CMK (cell line): ENCODE measurements at regions not wholly inside any gene's neighbourhood (a gene's known extent, or its start where the extent isn't known, plus 50 kb on each side); places are given as distances from the start of the nearest gene placed in this dataset.
"Not testable (repeated sequence)": the region's sequence is repeated elsewhere in the genome, so short reads cannot be mapped to it uniquely, and the experiment has no call there.

Experiments used
- DNase-seq: peaks from one replicate; pipeline ENCODE4 v3.0.0-alpha.2; 2010; ENCODE audit warnings: low read depth

DNA sequence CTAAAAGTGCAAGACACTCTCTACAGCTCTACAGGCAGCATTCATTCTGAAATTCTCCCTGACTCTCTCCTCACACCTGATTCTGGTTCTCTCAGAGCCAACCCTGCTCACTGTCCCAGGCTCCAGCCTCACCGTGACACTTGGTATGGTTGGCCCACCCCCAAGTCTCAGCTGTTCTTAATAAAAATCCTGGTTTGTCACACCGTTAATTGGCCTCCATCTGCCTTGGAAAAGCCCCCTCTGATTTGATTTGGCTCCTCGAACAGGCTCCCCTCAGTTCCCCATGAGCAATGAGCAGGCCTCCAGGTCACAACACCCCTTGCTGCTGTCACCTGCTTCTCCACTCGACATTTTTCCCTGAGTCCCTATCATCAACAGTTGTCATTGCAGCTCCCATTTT is 507.3 kb upstream of the AUTS2 start:
- DNase-seq, result no peak

DNA sequence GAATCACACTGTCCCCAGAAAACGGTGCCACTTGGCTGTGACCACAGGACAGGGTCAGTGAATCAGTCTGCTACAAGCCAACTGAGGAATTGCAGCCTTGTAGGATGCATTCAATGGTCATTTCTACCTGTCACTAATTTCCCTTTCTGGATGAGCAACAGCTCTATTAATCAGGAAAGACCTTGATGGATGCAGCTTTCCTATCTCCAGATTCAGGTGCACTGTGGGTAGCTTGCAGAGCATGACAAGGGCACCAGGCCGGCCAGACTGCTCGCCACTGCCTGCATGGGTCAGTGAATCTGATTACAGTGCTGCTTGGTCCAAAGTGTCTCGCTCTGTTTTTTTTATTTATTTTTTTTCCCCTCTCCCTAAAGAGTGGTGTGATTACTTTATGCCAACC is 506.8 kb upstream of the AUTS2 start:
- DNase-seq, result no peak

DNA sequence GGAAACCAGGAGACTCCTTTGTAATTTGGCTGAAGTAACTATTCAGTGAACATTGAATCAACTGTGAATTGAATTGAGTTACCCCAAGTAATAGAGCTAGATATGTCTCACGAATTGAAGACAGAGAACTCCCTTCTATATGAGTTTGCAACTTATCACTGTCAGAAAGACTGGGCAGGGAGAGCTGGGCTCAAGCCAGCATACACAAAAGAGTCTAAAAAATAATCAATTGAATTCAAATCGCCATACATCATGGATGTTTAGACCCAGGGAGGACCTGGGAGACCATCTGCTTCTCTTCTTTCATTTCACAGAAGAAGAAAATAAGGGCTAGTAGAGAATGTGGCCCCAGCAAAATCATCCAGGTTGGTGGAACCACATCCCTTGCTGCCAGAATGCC is 503.1 kb upstream of the AUTS2 start:
- no peak for DNase-seq

DNA sequence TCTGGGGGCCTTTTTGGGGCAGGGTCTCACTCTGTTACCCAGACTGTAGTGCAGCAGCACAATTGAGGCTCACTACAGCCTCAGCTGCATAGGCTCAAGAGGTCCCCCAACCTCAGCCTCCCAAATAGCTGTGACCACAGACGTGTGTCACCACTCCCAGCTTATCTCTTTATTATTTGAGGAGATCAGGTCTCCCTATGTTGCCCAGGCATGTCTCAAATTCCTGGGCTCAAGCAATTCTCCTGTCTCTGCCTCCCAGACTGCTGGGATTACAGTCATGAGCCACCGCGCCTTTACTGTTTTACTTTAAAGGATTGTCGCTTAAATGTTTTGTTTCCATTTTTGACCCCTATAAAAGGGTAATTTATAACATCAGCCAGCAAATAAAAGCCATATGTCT is 502.6 kb upstream of the AUTS2 start:
- no peak for DNase-seq

DNA sequence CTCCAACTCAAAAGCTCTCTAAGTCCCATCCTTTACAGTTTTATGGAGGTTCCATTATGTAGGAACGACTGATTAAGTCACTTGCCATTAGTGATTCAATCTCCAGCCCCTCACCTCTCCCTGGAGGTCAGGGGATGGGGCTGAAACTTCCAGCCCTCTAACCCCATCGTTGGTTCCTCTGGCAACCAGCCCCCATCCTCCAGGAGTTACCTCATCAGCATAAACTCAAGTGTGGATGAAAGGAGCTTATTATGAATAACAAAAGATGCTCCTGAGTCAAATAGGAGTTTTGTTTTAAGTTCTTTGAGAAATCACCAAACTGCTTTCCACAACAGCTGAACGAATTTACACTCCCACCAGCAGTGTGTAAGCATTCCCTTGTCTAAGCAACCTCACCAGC is 494.3 kb upstream of the AUTS2 start:
- DNase-seq, result no peak

DNA sequence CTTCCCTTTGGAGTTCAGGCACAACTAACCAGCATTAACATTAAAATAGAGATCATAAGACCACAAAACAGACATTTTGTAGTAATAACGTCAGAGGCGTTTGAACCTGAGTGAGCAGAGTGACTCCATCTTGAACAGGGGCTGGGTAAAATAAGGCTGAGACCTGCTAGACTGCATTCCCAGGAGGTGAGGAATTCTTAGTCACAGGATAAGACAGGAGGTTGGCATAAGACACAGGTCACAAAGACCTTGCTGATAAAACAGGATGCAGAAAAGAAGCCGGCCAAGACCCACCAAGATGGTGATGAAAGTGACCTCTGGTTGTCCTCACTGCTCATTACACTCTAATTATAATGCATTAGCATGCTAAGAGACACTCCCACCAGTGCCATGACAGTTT is 493.2 kb upstream of the AUTS2 start:
- no peak for DNase-seq

DNA sequence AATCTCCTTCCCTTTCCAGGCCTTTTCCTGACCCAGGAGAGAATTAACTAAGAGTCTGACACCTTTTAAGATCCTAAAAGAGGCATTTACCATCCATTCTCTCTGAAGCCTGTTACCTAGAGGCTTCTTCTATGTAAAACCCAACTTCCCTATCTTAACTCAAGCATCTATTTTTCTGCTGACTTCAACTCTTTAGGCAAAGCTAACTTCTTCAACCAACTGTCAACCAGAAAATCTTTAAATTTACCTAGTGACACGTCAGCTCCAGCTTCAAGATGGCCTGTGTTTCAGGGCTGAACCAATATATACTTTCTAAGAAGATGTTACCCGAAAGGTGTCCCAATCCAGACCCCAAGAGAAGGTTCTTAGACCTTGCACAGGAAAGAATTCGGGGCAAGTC is 492.3 kb upstream of the AUTS2 start:
- DNase-seq, result no peak

DNA sequence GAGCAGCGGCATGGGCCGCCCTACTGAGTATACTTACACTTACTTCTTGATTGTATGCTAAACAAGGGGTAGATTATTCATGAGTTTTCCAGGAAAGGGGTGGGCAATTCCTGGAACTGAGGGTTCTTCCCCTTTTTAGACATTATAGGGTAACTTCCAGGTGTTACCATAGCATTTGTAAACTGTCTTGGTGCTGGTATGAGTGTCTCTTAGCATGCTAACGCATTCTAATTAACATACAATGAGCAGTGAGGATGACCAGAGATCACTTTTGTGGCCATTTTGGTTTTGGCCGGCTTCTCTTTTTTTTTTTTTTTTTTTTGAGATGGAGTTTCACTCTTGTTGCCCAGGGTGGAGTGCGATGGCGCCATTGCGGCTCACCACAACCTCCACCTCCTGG is 491.8 kb upstream of the AUTS2 start:
- DNase-seq, result not testable (repeated sequence)

DNA sequence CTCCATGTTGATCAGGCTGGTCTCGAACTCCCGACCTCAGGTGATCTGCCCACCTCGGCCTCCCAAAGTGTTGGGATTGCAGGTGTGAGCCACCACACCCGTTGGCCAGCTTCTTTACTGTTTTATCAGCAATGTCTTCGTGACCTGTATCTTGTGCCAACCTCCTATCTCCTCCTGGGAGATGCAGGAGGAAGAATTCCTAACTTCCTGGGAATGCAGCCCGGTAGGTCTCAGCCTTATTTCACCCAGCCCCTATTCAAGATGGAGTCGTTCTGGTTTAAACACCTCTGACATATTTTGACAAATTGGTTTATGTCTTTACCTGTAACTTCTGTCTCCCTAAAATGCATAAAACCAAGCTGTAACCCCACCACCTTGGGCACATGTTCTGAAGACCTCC is 491.3 kb upstream of the AUTS2 start:
- DNase-seq, result not testable (repeated sequence)

DNA sequence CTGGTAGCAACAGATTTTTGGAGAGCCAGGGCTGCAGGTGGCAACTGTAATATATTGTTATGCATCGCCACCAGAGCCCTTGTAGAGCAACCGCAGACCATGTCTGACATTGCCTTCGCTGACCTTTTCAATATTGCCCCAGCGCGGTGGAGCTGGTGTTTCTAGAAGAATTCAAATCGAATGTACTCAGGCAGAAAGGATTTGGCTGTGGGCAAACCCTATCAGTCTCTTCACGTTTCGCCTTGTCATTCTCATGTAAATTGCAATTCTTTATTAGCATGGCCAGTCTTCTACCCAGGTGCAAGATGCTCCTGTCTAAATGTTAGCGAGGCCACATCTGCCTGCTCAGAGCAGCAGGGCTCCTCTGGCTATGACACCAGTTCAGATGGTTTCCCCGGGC is 490.2 kb upstream of the AUTS2 start:
- DNase-seq, result no peak

DNA sequence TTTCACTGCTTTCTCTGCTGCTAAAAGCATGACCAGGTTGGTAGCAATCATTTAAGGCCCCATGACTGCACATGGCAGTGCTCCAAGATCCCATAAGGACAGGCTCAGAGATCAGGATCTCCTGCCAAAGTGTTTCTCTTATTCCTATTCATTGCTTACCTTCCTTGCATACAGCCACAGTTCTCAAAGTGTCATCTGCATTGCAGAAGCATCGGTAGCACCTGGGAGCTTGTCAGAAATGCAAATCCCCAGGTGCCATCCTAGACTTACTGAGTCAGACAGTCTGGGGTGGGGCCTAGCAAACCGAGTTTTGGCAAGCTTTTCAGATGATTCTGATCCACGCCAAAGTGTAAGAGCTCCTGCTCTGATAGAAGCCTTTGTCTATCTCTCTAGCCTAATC is 489.0 kb upstream of the AUTS2 start:
- DNase-seq, result no peak

DNA sequence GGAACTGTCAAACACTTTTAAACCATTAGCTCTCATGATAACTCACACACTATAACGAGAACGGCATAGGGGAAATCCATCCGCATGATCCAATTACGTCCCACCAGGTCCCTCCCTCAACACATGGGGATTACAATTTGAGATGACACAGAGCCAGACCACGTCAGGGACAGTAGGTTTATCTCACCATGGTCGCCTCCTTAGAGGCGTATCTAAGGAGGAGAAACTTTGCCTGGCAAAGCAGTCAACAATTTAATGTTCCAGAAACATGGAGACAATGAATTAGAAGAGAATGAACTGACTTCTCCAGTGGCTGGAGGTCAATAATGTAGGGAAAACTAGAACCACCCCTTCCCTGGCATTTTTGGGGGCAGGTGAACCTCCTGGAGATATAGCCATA is 488.4 kb upstream of the AUTS2 start:
- DNase-seq, result no peak

DNA sequence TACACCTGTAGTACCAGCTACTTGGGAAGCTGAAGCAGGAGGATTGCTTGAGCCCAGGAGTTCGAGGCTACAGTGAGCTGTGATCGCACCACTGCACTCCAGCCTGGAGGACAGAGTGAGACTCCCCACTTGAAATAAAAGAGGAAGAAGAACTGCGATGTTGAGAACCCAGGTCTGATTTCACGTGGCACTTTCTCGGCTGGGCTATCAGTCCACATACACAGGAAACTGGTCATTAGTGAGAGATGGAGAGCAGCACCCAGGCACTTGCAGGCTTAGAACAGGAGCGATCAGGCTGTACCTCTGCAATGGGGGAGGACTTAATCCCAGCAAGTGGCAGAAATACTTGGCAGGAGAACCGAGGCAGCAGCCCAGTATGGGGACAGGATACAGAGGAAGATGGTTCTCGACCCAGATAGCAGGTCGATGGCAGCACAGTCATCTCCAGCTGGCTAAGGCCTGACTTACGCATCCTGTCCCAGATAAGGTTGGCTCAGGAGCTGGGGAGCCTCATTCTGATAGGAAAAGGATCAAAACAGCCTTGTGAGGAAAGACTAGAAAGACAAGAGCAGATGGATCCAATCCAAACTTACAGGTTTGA is 487.7 kb upstream of the AUTS2 start:
- DNase-seq, result no peak

DNA sequence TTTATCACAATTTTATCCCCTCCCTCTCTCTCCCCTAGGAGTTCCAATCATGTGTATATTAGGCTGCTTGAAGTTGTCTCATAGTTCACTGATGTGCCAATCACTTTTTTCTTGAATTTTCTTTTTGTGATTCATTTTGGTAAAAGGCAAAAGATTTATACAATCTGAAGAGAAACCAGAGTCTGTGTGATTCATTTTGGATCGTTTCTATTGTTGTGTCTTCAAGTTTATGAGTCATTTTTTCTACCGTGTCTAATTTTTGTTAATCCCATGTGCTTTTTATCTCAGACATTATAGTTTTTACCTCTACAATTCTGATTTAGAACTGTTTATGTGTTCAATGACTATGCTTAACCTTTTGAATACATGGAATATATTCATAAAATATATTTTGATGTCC is 483.9 kb upstream of the AUTS2 start:
- no peak for DNase-seq

DNA sequence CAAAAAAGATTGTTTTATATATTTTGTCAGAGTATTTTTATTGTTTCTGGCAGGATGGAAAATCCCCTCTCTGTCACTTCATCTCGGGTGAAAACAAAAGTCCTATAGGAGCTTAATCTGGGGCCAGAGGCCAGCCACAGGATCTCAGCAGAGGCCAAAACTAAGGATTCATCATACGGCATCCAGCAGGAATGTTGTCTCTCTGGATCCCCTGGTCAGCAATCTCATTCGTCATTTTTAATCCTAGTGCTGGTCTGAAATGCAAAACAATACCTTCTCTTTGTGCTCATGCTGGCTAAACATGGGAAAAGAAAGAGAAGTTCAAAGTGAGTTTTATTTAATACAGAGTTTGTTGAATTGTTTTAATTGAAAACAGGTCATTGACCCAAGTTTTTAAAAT is 482.5 kb upstream of the AUTS2 start:
- no peak for DNase-seq

DNA sequence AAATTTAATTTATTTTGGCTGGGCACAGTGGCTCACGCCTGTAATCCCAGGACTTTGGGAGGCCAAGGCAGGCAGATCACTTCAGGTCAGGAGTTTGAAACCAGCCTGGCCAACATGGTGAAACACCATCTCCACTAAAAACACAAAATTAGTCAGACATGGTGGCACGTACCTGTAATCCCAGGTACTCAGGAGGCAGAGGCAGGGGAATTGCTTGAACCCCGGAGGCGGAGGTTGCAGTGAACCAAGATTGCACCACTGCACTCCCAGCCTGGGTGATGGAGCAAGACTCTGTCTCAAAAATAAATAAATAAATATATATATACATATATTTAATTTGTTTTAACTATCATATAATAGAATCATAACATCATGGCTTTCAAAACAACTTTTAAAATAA is 482.1 kb upstream of the AUTS2 start:
- DNase-seq, result not testable (repeated sequence)

DNA sequence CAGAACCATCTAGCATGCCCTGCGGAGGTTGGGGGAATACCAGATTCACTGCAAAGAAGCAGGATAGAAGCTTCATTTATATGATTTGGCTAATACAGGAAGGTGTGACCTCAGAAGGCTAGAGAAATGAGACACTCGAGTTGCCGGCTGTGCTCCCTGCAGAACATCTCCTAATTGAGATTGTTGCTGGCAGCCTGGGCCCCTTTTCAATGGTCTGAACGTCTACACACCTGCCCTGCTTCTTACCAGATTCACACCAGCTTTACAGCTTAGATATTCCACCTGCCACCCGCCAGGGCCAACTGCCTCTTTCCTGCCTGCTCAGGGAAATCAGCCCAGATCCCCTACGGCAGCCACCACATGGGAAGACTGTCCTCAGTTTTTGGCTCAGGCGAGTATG is 475.3 kb upstream of the AUTS2 start:
- DNase-seq, result no peak

DNA sequence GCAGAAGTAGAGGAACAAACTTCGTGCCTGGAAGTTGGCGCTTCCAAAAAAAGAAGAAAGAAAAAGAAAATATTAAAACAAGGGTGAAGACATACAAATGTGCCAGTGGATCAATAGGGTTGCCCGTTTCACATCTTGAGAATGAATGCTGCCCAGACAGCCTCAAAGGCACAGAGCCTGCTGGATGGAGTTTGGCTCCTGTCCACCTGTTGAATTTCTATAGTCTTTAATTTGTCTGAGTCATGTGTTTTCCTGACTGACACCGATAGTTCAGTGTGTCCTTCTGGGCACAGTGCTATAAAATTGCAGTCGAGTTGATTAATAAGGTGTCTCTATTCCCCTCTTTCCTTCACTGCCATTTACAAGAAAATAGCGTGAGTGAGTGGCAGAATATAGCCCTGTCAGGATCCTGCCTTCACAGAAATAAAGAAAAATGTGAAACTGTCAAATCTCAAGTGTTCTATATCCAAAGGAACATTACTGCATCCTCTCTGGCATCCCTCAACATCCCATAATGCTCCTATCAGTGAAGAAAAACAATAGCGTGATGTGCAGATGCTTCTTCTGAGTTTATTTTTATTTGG is 471.3 kb upstream of the AUTS2 start:
- DNase-seq, result no peak

DNA sequence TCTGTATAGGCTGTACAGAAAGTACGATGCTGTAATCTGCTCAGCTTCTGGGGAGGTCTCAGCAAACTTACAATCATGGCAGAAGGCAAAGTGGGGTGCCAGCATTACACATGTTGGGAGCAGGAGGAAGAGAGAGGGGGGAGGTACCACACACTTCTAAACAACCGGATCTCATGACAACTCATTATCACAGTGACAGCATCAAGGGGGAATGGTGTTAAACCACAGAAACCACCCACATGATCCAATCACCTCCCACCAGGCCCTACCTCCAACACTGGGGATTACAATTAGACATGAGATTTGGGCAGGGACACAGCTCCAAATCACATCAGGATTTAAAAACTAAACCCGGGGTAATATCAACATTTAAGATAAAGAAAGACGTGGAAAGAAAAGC is 468.8 kb upstream of the AUTS2 start:
- no peak for DNase-seq

DNA sequence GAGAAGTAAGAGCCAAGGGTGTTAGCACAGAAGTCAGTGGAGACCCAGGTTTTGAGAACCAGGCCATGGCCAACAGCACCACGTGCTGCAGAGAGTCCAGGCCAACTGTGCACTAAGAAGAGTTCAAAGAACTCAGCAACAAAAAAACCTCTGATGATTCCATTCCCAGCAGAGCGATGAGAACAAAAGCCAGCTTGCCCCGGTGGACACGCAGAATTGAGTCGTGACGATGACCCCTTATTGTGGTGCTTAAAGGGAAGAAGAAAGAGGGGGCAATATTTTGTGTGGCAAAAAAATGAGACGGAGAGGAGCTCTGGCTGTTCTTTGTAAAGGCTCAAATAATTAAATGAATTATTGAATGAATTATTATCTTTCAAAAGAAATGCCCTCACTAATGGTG is 468.3 kb upstream of the AUTS2 start:
- no peak for DNase-seq

DNA sequence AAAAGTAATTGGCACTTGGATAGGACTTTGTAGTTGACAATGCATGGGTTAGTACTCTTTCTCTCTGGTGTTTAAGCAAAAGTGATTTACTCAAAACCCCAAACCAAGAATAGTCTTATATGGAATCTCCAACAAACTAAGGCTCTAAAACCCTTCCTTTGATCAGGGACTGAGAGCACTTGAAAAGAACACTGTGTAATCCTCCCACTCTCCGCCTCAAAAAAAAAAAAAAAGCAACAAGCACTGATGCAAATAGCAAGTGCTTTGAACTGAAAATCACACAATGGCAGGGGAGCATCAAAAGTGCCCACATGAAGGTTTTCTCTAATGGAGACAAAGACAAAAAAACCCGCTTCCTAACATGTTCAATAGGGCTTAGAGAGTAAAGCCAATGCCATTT is 467.9 kb upstream of the AUTS2 start:
- DNase-seq, result no peak

DNA sequence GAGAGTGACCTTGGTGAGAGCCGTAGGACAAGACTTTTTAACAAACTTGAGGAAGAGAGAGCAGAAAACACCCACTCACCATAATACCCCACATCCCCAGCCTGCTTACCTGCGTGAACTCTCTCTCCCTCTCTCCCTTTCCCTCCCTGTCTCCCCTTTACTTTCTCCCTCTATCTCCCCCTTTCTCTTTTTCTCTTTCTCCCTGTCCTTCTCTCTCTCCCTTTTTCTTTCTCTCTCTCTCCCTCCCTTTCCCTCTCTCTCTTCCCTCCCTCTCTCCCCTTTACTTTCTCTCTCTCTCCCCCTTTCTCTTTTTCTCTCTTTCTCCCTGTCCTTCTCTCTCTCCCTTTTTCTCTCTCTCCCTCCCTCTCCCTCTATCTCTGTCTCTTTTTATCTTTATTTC is 464.0 kb upstream of the AUTS2 start:
- DNase-seq, result no peak

DNA sequence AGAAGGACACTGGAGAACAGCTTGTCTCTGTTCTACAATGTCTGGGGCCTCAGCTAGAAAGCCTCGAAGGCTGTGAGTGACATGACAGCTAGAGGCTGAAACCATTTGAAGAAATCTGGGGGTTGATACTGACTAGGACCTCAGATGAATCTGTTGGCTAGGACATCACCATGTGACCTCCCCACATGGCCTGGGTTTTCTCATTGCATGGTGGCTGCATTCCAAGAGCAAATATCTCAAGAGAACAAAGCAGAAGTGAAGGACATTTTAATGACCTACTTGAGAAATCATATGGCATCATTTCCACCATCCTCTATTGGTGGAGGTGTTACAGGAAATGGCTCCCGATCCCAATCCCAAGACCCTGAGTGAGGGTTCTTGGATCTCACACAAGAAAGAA is 450.6 kb upstream of the AUTS2 start:
- DNase-seq, result no peak
